DOHH2 (cell line): ENCODE measurements at regions not wholly inside any gene's neighbourhood (a gene's known extent, or its start where the extent isn't known, plus 50 kb on each side); places are given as distances from the start of the nearest gene placed in this dataset.

Experiments used
- H3F3A ChIP-seq: fragments of 200-600 bp; sonication (generic), shearing (Covaris generic); 2 replicates; pipeline ENCODE4 v1.6.0; 2016; ENCODE audit warnings: antibody characterized with exemption, mild to moderate bottlenecking; ENCODE audit not compliant: control insufficient read depth, insufficient read depth
- H3K27ac ChIP-seq: fragments of 200-600 bp; sonication (generic); 2 replicates; pipeline ENCODE4 v1.5.1; 2014; ENCODE audit warnings: low read depth, mild to moderate bottlenecking, low read length, moderate library complexity
- H3K27me3 ChIP-seq: fragments of 200-600 bp; sonication (generic); 2 replicates; pipeline ENCODE4 v1.6.1; 2014; ENCODE audit warnings: mild to moderate bottlenecking, low read length, mixed read lengths; ENCODE audit not compliant: control insufficient read depth
- H3K36me3 ChIP-seq: fragments of 200-600 bp; sonication (generic); 2 replicates; pipeline ENCODE4 v1.6.1; 2014; ENCODE audit warnings: mild to moderate bottlenecking, low read length, moderate library complexity, mixed read lengths; ENCODE audit not compliant: control insufficient read depth
- H3K4me1 ChIP-seq: fragments of 200-600 bp; sonication (generic); 2 replicates; pipeline ENCODE4 v1.6.1; 2014; ENCODE audit warnings: mild to moderate bottlenecking, low read length, mixed read lengths; ENCODE audit not compliant: control insufficient read depth
- H3K4me2 ChIP-seq: fragments of 200-600 bp; sonication (generic); 2 replicates; pipeline ENCODE4 v1.6.0; 2014; ENCODE audit warnings: mild to moderate bottlenecking, low read length, moderate library complexity
- H3K4me3 ChIP-seq: fragments of 200-600 bp; sonication (generic); 2 replicates; pipeline ENCODE4 v1.5.1; 2014; ENCODE audit warnings: mild to moderate bottlenecking, low read length, mixed read lengths
- H3K79me2 ChIP-seq: fragments of 200-600 bp; sonication (generic); 2 replicates; pipeline ENCODE4 v1.6.1; 2014; ENCODE audit warnings: mild to moderate bottlenecking, low read length, mixed read lengths; ENCODE audit not compliant: control insufficient read depth
- H3K9me2 ChIP-seq: fragments of 200-600 bp; sonication (generic); replicated peaks from 2 replicates; pipeline ENCODE4 v1.6.1; 2014; ENCODE audit warnings: mild to moderate bottlenecking, low read length, mixed read lengths; ENCODE audit not compliant: control insufficient read depth
- H3K9me3 ChIP-seq: fragments of 200-600 bp; sonication (generic); 2 replicates; pipeline ENCODE4 v1.6.1; 2014; ENCODE audit warnings: antibody characterized with exemption, low read length, mixed read lengths; ENCODE audit not compliant: control insufficient read depth, insufficient read depth
- H4K20me1 ChIP-seq: fragments of 200-600 bp; sonication (generic); 2 replicates; pipeline ENCODE4 v1.6.0; 2014; ENCODE audit warnings: low read depth, mild to moderate bottlenecking, antibody characterized with exemption, low read length, moderate library complexity; ENCODE audit not compliant: control insufficient read depth, insufficient read depth
- EZH2phosphoT487 ChIP-seq: fragments of 200-600 bp; sonication (generic); IDR thresholded peaks from 2 replicates; pipeline ENCODE4 v1.6.1; 2017; ENCODE audit warnings: borderline replicate concordance, mild to moderate bottlenecking, antibody characterized with exemption, low read length, moderate library complexity, mixed read lengths
- TF ChIP-seq, protein P1 (sequence below): fragments of 200-600 bp; sonication (generic); IDR thresholded peaks from one replicate; pipeline ENCODE4 v1.5.1; 2014; ENCODE audit warnings: antibody characterized with exemption, mild to moderate bottlenecking, low read depth, low read length; ENCODE audit not compliant: poor library complexity, severe bottlenecking

DNA sequence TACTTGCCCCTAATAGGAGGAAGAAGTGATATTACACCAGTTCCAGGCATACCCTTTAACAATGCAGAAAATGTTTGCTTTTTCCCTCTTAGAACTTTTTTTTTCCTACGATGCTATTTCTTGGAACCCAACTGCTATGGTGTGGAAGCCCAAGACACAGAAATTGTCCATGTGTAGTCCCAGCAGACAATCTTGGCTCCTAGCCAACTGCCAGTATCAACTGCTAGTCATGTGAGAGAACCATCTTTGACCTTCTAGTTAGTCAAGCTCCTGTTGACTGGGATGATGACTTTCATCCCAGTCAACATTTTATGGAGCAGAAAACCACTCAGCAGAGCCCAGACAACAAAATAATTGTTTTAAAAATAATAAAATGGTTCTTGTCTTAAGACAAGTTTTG, 532.4 kb downstream of the TLR4 start:
- Histone ChIP-seq H3K36me3 (no peaks in the 10 kb centered on the region), H3K79me2 (no peaks in the 10 kb centered on the region), H3K4me2 (no peak overlapping the region), H3K9me2 (no peaks in the 10 kb centered on the region; the same call in 1 of the 2 replicates), H3K9me3 (no peaks in the 10 kb centered on the region), H3K4me1 (no peaks in the 10 kb centered on the region), H4K20me1 (no peaks in the 10 kb centered on the region), H3K4me3 (no peak overlapping the region), H3K27me3 (no peaks in the 10 kb centered on the region), H3K27ac (no peak overlapping the region), H3F3A (no peaks in the 10 kb centered on the region)
- TF ChIP-seq EZH2phosphoT487 = no peak
- TF ChIP-seq, protein P1, sequence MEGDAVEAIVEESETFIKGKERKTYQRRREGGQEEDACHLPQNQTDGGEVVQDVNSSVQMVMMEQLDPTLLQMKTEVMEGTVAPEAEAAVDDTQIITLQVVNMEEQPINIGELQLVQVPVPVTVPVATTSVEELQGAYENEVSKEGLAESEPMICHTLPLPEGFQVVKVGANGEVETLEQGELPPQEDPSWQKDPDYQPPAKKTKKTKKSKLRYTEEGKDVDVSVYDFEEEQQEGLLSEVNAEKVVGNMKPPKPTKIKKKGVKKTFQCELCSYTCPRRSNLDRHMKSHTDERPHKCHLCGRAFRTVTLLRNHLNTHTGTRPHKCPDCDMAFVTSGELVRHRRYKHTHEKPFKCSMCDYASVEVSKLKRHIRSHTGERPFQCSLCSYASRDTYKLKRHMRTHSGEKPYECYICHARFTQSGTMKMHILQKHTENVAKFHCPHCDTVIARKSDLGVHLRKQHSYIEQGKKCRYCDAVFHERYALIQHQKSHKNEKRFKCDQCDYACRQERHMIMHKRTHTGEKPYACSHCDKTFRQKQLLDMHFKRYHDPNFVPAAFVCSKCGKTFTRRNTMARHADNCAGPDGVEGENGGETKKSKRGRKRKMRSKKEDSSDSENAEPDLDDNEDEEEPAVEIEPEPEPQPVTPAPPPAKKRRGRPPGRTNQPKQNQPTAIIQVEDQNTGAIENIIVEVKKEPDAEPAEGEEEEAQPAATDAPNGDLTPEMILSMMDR = no peak

DNA sequence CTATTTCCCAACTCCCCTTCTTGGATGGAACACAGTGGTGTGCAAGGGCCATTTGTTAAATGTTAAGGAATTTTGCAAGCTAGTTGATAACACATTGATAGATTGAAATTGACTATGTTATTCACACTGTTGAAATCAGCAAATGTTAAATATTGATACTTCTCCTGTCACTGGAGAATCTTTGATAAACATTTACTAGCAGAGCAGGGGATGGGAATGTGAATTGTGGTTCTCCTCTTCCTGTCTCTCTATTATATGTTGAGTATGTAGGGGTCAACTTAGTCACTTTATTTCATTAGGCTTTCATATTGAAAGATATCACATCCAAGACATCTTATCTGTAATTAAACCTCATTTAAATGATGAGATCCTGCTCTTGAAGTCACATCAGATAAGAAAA, 533.9 kb downstream of the TLR4 start:
- no peak for TF ChIP-seq EZH2phosphoT487
- TF ChIP-seq, protein P1 = no peak
- H3K9me2 ChIP-seq = no peaks in the 10 kb centered on the region; the same call in 1 of the 2 replicates
- H3K4me2 ChIP-seq = no peak overlapping the region
- H4K20me1 ChIP-seq = no peaks in the 10 kb centered on the region
- H3K79me2 ChIP-seq = no peaks in the 10 kb centered on the region
- no peaks in the 10 kb centered on the region for H3K9me3 ChIP-seq
- H3K36me3 ChIP-seq = no peaks in the 10 kb centered on the region
- no peak overlapping the region for H3K27ac ChIP-seq
- no peaks in the 10 kb centered on the region for H3K4me1 ChIP-seq
- no peaks in the 10 kb centered on the region for H3F3A ChIP-seq
- H3K27me3 ChIP-seq = no peaks in the 10 kb centered on the region
- H3K4me3 ChIP-seq = no peak overlapping the region

DNA sequence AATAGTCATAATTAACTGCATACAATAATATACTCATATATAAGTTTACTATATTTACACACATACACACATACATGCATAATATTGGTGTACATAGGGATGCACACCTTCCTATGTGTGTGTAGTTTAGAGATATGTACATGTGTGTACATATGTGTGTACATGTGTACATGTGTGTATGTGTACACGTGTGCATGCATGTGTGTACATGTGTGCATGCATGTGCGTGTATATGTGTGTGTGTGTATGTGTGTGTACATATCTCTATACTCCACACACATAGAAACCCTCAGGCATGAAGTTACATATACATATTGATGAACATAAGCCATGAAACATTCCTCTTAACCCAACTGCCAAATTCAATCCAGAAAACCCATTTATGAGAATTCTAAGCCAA, 547.8 kb downstream of the TLR4 start:
- Histone ChIP-seq H4K20me1 (no peaks in the 10 kb centered on the region), H3K4me3 (no peak overlapping the region), H3K9me2 (no peaks in the 10 kb centered on the region), H3K9me3 (no peaks in the 10 kb centered on the region), H3K4me2 (no peak overlapping the region), H3K79me2 (no peaks in the 10 kb centered on the region), H3K27ac (no peak overlapping the region), H3K36me3 (no peaks in the 10 kb centered on the region), H3K27me3 (no peaks in the 10 kb centered on the region), H3K4me1 (no peaks in the 10 kb centered on the region), H3F3A (no peaks in the 10 kb centered on the region)
- TF ChIP-seq, protein P1 = no peak
- no peak for TF ChIP-seq EZH2phosphoT487

DNA sequence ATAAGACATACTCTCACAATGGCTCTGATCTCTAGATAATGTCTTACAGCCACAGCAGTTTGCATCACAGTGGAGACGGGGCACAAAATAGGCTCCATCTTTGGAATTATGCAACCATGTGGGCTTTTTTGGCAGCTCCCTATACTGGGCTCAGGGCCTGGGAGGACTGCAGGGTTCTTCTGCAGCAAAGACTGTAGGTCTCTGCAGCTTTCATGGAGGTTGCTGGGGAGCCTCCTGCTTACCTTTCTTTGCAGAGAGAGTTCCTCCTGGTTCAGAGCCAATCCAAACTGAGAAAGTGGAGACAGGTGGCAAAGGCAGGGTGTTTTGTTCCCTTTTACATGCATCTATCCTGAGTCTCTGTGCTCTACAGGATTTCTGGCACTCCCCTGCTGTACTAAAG, 558.0 kb downstream of the TLR4 start:
- no peaks in the 10 kb centered on the region for H3K9me3 ChIP-seq
- no peaks in the 10 kb centered on the region for H3K79me2 ChIP-seq
- H3K36me3 ChIP-seq = no peaks in the 10 kb centered on the region
- H4K20me1 ChIP-seq = no peaks in the 10 kb centered on the region
- H3K4me2 ChIP-seq = no peak overlapping the region
- no peak overlapping the region for H3K27ac ChIP-seq
- H3K4me3 ChIP-seq = no peak overlapping the region
- TF ChIP-seq, protein P1 = no peak
- no peak for TF ChIP-seq EZH2phosphoT487
- no peaks in the 10 kb centered on the region for H3K9me2 ChIP-seq
- no peaks in the 10 kb centered on the region for H3F3A ChIP-seq
- no peaks in the 10 kb centered on the region for H3K4me1 ChIP-seq
- no peaks in the 10 kb centered on the region for H3K27me3 ChIP-seq
